ENCODE measurements at regions not wholly inside any gene's neighbourhood (a gene's known extent, or its start where the extent isn't known, plus 50 kb on each side); places are given as distances from the start of the nearest gene placed in this dataset.
"Not testable (repeated sequence)": the region's sequence is repeated elsewhere in the genome, so short reads cannot be mapped to it uniquely, and the experiment has no call there.

DNA sequence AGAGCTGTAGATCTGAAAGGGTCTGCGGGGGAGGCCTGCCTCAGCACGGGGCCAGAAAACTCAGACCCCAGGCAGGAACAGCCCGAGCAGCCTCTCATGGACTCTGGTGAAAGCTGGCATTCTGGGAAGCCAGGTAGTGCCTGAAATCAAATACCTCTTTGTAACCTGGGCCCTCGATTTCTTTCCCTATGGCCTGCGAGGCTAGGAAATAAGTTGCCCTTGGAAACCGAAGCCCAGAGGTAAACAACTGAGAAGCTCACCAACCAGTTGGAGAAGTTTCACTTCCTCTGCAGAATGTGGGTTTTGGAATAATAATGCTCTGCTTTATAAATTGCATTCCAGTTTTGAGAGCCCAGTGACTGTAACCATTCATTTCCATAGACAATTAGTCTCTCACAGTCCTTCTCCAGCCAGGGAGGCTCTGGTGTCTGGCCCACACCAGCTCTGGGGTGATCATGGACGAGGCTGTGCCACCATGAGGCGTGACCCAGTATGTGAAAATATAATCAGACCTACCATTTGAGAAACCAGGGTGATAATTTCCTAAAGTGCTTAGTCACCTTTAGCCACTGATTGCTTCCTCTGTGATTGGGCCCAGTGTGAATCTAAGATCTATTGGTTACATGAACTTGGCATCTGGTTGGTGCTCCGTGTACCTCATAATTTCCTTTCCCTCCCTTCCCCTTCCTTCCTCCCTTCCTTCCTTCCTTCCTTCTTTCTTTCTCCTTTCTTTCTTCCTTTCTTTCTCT, 133.1 kb upstream of the PELI1 start:
- TF ChIP-seq, protein P1, sequence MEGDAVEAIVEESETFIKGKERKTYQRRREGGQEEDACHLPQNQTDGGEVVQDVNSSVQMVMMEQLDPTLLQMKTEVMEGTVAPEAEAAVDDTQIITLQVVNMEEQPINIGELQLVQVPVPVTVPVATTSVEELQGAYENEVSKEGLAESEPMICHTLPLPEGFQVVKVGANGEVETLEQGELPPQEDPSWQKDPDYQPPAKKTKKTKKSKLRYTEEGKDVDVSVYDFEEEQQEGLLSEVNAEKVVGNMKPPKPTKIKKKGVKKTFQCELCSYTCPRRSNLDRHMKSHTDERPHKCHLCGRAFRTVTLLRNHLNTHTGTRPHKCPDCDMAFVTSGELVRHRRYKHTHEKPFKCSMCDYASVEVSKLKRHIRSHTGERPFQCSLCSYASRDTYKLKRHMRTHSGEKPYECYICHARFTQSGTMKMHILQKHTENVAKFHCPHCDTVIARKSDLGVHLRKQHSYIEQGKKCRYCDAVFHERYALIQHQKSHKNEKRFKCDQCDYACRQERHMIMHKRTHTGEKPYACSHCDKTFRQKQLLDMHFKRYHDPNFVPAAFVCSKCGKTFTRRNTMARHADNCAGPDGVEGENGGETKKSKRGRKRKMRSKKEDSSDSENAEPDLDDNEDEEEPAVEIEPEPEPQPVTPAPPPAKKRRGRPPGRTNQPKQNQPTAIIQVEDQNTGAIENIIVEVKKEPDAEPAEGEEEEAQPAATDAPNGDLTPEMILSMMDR (IDR thresholded peaks at IDR 0.05; ENCODE audit: low read depth, low read length, missing control alignments) = no peak
- no peak for DNase-seq (ENCODE audit: extremely low read depth, low read depth)
- H3K4me3 ChIP-seq (replicated peaks; ENCODE audit: low read depth, low read length) = no peak overlapping the region

GRCh38 chr2:64280812-64281211, 136.6 kb upstream of the PELI1 start:
- H3K4me3 ChIP-seq (replicated peaks; ENCODE audit: low read depth, low read length); DNase-seq (ENCODE audit: extremely low read depth, low read depth): not testable (repeated sequence)

DNA sequence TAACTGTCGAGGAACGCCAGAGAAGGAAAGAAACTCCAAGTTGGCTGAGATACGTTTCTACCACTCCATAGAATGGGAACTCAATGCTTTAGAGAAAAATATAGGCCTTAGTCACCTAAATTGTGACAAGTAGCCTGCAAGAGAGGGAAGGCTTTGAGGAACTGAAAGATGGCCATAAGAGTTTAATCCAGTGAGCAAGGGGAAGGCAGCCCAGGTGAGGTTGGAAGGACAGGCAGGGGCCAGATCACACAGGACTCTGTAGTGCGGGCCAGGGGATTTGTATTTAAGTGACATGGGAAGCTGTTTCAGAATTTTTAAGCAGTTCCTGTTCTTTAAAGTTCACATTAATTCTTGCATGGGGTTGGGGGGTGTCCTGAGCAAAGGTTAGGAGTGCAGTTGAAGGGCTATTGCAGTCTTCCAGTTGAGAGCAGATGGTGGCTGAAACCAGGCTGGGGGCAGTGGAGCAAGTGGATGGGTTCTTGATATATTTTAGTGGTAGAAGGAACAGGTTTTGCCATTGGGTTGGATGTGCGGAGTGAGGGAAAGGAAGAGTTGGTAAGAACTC, 138.9 kb upstream of the PELI1 start:
- TF ChIP-seq, protein P1 (IDR thresholded peaks at IDR 0.05; ENCODE audit: low read depth, low read length, missing control alignments) = no peak
- no peak for DNase-seq (ENCODE audit: extremely low read depth, low read depth)
- no peak overlapping the region for H3K4me3 ChIP-seq (replicated peaks; ENCODE audit: low read depth, low read length)

DNA sequence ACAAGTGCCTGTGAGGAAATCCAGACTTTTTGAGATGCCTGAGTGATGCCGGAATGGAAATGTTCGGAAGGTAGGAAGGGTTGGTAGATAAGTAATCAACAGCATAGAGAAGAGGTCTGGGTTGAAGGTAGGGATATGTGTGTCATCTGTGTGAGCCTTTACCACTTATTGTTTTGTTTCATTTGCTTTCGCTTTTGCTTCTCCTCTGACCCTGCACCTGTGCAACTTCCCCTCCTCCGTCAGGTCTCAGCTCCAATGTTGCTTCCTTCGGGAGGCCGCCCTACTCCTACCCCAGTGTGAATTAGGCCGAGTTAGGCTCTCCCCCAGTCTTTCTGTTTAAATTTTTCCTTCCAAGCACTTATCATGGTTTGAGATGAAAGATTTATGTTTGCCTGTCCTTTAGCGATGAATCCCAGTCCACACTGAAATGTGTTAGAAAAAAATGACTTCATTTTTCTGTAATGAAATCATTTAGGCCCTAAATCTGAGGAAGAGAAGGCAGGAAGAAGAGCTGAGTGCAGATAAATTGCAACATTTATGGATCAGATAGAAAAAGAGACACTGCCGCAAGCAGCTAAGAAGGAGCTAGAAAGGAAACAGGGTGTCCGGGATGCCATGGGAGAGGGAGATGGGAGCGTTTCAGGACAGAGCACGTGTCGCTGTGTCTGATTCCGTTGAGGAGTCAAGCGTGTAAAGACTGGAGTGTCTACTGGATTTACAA, 139.6 kb upstream of the PELI1 start:
- TF ChIP-seq, protein P1 (IDR thresholded peaks at IDR 0.05; ENCODE audit: low read depth, low read length, missing control alignments) = no peak
- no peak overlapping the region for H3K4me3 ChIP-seq (replicated peaks; ENCODE audit: low read depth, low read length)
- no peak for DNase-seq (ENCODE audit: extremely low read depth, low read depth)

DNA sequence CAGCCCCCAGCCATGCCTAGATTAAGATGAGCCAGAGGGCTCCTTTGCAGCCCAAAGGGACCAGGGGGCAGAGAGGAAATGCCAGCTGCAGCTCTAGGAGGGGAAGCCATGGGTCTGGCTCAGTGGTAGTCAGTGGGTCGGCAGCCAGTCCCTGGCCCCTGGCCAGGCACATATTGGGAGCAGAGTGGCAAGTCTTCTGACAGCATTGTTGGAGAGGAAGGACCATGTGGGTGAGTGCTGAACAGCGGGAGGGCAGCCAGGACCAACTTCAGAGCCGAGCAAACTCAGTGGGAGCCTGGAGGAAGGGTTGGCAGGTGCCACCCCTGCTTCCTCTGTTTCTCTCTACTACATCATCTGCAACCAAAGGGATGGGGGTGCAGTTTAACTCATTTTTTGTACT, 140.5 kb upstream of the PELI1 start:
- no peak overlapping the region for H3K4me3 ChIP-seq (replicated peaks; ENCODE audit: low read depth, low read length)
- TF ChIP-seq, protein P1 (IDR thresholded peaks at IDR 0.05; ENCODE audit: low read depth, low read length, missing control alignments) = no peak
- DNase-seq (ENCODE audit: extremely low read depth, low read depth) = no peak

DNA sequence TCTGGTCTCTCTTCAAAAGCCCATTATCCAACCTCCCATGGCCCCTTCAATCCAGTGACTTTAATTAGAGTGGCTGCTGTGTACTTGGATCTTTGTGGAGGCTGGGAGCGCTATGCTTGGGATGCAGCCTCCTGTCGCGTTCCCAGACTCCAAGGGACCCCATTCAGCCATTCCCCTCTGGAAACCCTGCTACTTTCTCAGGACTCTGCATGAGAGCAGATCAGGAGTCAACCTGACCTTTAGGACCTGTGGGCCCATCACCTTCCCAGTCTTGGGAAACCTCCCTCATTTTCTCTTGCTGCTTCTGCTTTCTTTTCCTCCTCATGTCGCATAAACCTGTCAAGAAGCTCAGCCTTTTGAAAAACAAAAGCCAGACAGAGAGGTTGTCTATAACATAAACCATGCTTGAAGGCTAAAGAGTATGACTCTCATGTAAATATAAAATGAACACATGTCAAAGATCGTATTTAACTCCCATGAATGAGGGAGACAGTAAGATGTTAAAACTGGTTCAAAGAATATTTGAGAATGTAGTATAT, 143.1 kb upstream of the PELI1 start:
- no peak for DNase-seq (ENCODE audit: extremely low read depth, low read depth)
- H3K4me3 ChIP-seq (replicated peaks; ENCODE audit: low read depth, low read length) = no peak overlapping the region
- TF ChIP-seq, protein P1 (IDR thresholded peaks at IDR 0.05; ENCODE audit: low read depth, low read length, missing control alignments) = no peak
